GM23248 (cell line): ENCODE measurements at regions not wholly inside any gene's neighbourhood (a gene's known extent, or its start where the extent isn't known, plus 50 kb on each side); places are given as distances from the start of the nearest gene placed in this dataset.

Experiments used
- DNase-seq: peaks from one replicate; pipeline ENCODE4 v3.0.0-alpha.2; 2015
- H2AFZ ChIP-seq: fragments of 200-600 bp; sonication (generic); 2 replicates; pipeline ENCODE4 v1.6.1; 2016; ENCODE audit warnings: antibody characterized with exemption
- H3F3A ChIP-seq: fragments of 200-600 bp; sonication (generic); 2 replicates; pipeline ENCODE4 v1.6.1; 2016; ENCODE audit warnings: mild to moderate bottlenecking, antibody characterized with exemption, mixed run types; ENCODE audit not compliant: insufficient read depth
- H3K27ac ChIP-seq: fragments of 200-600 bp; sonication (generic); 2 replicates; pipeline ENCODE4 v1.5.1; 2016; ENCODE audit warnings: mild to moderate bottlenecking
- H3K27me3 ChIP-seq: fragments of 200-600 bp; sonication (generic); replicated peaks from 2 replicates; pipeline ENCODE4 v1.6.1; 2016; ENCODE audit warnings: mild to moderate bottlenecking; ENCODE audit not compliant: insufficient read depth
- H3K36me3 ChIP-seq: fragments of 200-600 bp; sonication (generic); 2 replicates; pipeline ENCODE4 v1.6.1; 2016; ENCODE audit warnings: low read depth, mild to moderate bottlenecking
- H3K4me1 ChIP-seq: fragments of 200-600 bp; sonication (generic); 2 replicates; pipeline ENCODE4 v1.6.1; 2016; ENCODE audit warnings: mild to moderate bottlenecking; ENCODE audit not compliant: insufficient read depth
- H3K4me2 ChIP-seq: fragments of 200-600 bp; sonication (generic); one replicate; pipeline ENCODE4 v1.6.1; 2016; ENCODE audit warnings: mild to moderate bottlenecking; ENCODE audit not compliant: unreplicated experiment
- H3K4me3 ChIP-seq: fragments of 200-600 bp; sonication (generic); 2 replicates; pipeline ENCODE4 v1.5.1; 2016; ENCODE audit warnings: mild to moderate bottlenecking
- H3K79me2 ChIP-seq: fragments of 200-600 bp; sonication (generic); 2 replicates; pipeline ENCODE4 v1.6.1; 2016; ENCODE audit warnings: mild to moderate bottlenecking; ENCODE audit not compliant: insufficient read depth
- H3K9ac ChIP-seq: fragments of 200-600 bp; sonication (generic); 2 replicates; pipeline ENCODE4 v1.6.1; 2016; ENCODE audit warnings: mild to moderate bottlenecking
- H3K9me2 ChIP-seq: fragments of 200-600 bp; sonication (generic); 2 replicates; pipeline ENCODE4 v1.6.1; 2016; ENCODE audit warnings: mixed run types, mild to moderate bottlenecking, moderate library complexity; ENCODE audit not compliant: insufficient read depth
- H3K9me3 ChIP-seq: fragments of 200-600 bp; sonication (generic); one replicate; pipeline ENCODE4 v1.6.1; 2017; ENCODE audit warnings: low read depth
- H4K20me1 ChIP-seq: fragments of 200-600 bp; sonication (generic); 2 replicates; pipeline ENCODE4 v1.6.0; 2016; ENCODE audit not compliant: insufficient read depth
- EZH2 ChIP-seq: fragments of 200-600 bp; sonication (generic); IDR thresholded peaks from 2 replicates; pipeline ENCODE4 v1.6.1; 2018; ENCODE audit warnings: antibody characterized with exemption, mild to moderate bottlenecking; ENCODE audit not compliant: insufficient read depth, poor library complexity, severe bottlenecking
- EZH2phosphoT487 ChIP-seq: fragments of 200-600 bp; sonication (generic); IDR thresholded peaks from 2 replicates; pipeline ENCODE4 v1.6.1; 2018; ENCODE audit warnings: antibody characterized with exemption, moderate library complexity, mild to moderate bottlenecking, low read depth; ENCODE audit not compliant: insufficient read depth
- whole genome bisulfite sequencing, 2 experiments: methylation state at CpG; one replicate each; pipeline ENCODE4 v1.1.6; 2015 to 2017; ENCODE audit warnings: low lambda C conversion rate in 2 of 2, low coverage in 1 of 2; ENCODE audit errors: missing lambda C conversion rate in 2 of 2; 5-methylcytosine and 5-hydroxymethylcytosine counted together
- in situ Hi-C: fragments of 300-500 bp; cut with MboI; formaldehyde crosslinking; loops from 2 replicates; pipeline ENCODE4 v1.15.0; 2020

- in situ Hi-C loops: no loop called here
- no peak overlapping the region for H3K4me3 ChIP-seq
- H3K9me2 ChIP-seq: no peaks in the 10 kb centered on the region
- H3K27me3 ChIP-seq: no peaks in the 10 kb centered on the region
- H3K9me3 ChIP-seq: no peaks in the 10 kb centered on the region
- no peaks in the 10 kb centered on the region for H3K36me3 ChIP-seq
- H3K4me1 ChIP-seq: no peaks in the 10 kb centered on the region
- no peak overlapping the region for H3K9ac ChIP-seq
- H3K79me2 ChIP-seq: no peaks in the 10 kb centered on the region
- DNase-seq: no peak
- H2AFZ ChIP-seq: peak overlapping the region; percentile 26; the same call in 1 of the 2 replicates
- no peaks in the 10 kb centered on the region for H3F3A ChIP-seq
- TF ChIP-seq EZH2: no peak
- no peak for TF ChIP-seq EZH2phosphoT487
- no peak overlapping the region for H3K4me2 ChIP-seq
- H4K20me1 ChIP-seq: no peaks in the 10 kb centered on the region
- H3K27ac ChIP-seq: no peak overlapping the region
Observed at GRCh38 chr3:178146406-178146831, 389.8 kb upstream of the KCNMB2 start.

- no peak overlapping the region for H3K27ac ChIP-seq
Observed at GRCh38 chr3:178147001-178147400, 389.2 kb upstream of the KCNMB2 start.

GRCh38 chr3:178152031-178152806 lies 384.0 kb upstream of the KCNMB2 start:
- H3K27me3 ChIP-seq: no peaks in the 10 kb centered on the region
- H3K27ac ChIP-seq: no peak overlapping the region
- H3F3A ChIP-seq: no peaks in the 10 kb centered on the region
- no peak for DNase-seq
- no peaks in the 10 kb centered on the region for H3K9me2 ChIP-seq
- H3K9ac ChIP-seq: no peak overlapping the region
- H3K79me2 ChIP-seq: no peaks in the 10 kb centered on the region
- WGBS, 2 experiments: 84 to 87% methylated on average over 8 of the region's 8 CpGs
- in situ Hi-C loops: no loop called here
- H4K20me1 ChIP-seq: no peaks in the 10 kb centered on the region
- no peak overlapping the region for H3K4me2 ChIP-seq
- no peaks in the 10 kb centered on the region for H3K36me3 ChIP-seq
- no peak overlapping the region for H3K4me3 ChIP-seq
- H2AFZ ChIP-seq: 0 out of 2 replicates have a peak overlapping the region, but pooled peaks have one; percentile 44
- no peaks in the 10 kb centered on the region for H3K4me1 ChIP-seq
- no peaks in the 10 kb centered on the region for H3K9me3 ChIP-seq
- no peak for TF ChIP-seq EZH2phosphoT487

More at GRCh38 chr3:178147001-178147400, 389.2 kb upstream of the KCNMB2 start:
- H3K4me3 ChIP-seq: no peak overlapping the region
- H2AFZ ChIP-seq: no peak overlapping the region
- H3K27me3 ChIP-seq: no peaks in the 10 kb centered on the region
- no peaks in the 10 kb centered on the region for H4K20me1 ChIP-seq
- no peak for DNase-seq
- no peaks in the 10 kb centered on the region for H3K36me3 ChIP-seq
- H3K9ac ChIP-seq: no peak overlapping the region
- in situ Hi-C loops: no loop called here
- no peaks in the 10 kb centered on the region for H3K4me1 ChIP-seq
- H3K9me3 ChIP-seq: no peaks in the 10 kb centered on the region
- TF ChIP-seq EZH2 (no peak), EZH2phosphoT487 (no peak)
- H3F3A ChIP-seq: no peaks in the 10 kb centered on the region
- no peaks in the 10 kb centered on the region for H3K9me2 ChIP-seq
- no peaks in the 10 kb centered on the region for H3K79me2 ChIP-seq
- H3K4me2 ChIP-seq: no peak overlapping the region

- Histone ChIP-seq H3K9ac (no peak overlapping the region), H3K9me3 (no peaks in the 10 kb centered on the region), H2AFZ (no peak overlapping the region), H3K4me2 (no peak overlapping the region), H3K4me1 (no peaks in the 10 kb centered on the region), H3K27ac (no peak overlapping the region), H3F3A (no peaks in the 10 kb centered on the region), H4K20me1 (no peaks in the 10 kb centered on the region), H3K27me3 (no peaks in the 10 kb centered on the region), H3K4me3 (no peak overlapping the region), H3K79me2 (no peaks in the 10 kb centered on the region), H3K9me2 (no peaks in the 10 kb centered on the region), H3K36me3 (no peaks in the 10 kb centered on the region)
- TF ChIP-seq EZH2phosphoT487 (no peak), EZH2 (no peak)
- DNase-seq: no peak
- in situ Hi-C loops: no loop called here
Observed at GRCh38 chr3:178152988-178153387, 383.2 kb upstream of the KCNMB2 start.

GRCh38 chr3:178155521-178155920 lies 380.7 kb upstream of the KCNMB2 start:
- no peak overlapping the region for H2AFZ ChIP-seq
- WGBS, 2 experiments: 92 to 100% methylated on average over 2 of the region's 2 CpGs
- no peaks in the 10 kb centered on the region for H3K9me3 ChIP-seq
- H3K9me2 ChIP-seq: no peaks in the 10 kb centered on the region
- no peaks in the 10 kb centered on the region for H3K4me1 ChIP-seq
- no peaks in the 10 kb centered on the region for H3K79me2 ChIP-seq
- in situ Hi-C loops: no loop called here
- H4K20me1 ChIP-seq: no peaks in the 10 kb centered on the region
- no peak for DNase-seq
- TF ChIP-seq EZH2 (no peak), EZH2phosphoT487 (no peak)
- no peaks in the 10 kb centered on the region for H3F3A ChIP-seq
- H3K27ac ChIP-seq: no peak overlapping the region
- H3K4me3 ChIP-seq: no peak overlapping the region
- H3K27me3 ChIP-seq: no peaks in the 10 kb centered on the region
- H3K9ac ChIP-seq: no peak overlapping the region
- H3K4me2 ChIP-seq: no peak overlapping the region
- H3K36me3 ChIP-seq: no peaks in the 10 kb centered on the region
